ENCODE measurements at regions not wholly inside any gene's neighbourhood (a gene's known extent, or its start where the extent isn't known, plus 50 kb on each side); places are given as distances from the start of the nearest gene placed in this dataset.
A peak's percentile ranks its signal among the peaks of the same experiment; 100 is the strongest.

DNA sequence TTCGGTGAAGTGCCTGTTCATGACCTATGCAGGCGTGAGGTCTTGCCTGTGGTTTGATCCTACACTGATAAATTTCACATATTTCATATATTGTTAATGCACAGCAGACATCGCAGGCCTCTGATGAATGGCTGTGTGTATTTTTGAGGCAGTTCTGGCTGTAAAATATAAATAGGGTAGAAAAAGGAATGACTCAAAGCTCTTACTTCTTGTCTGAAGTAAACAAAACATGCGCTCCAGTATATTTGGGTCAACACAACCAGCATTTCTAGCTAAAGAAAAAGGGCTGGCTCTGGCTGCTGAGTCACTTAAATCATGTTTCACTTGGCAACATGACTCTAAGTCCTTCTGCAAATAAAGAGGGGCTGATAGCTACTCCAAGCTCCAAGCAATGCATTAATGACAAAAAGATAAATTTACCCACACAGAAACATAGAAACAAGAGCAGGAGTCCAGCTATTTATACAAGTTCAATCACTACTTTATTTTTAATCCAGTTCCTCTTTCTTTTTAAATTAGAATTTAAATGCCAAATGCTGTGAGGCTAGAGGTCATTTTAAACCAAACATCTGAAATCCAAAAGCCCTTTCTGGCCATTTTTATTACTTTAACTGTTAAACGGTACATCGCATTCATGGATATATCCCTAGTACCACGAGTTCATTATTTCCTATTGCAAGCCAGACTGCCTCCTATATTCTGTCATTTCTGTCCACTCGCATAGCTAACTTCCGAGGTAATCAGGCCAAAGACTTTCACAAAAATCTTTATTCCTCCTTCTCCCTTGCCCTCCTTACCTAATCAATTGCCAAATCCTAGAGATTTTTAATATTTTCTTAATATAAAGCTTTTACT lies 54.3 kb upstream of the TMCC3 start:
- peak; percentile 91 for DNase-seq (ENCODE audit: low read depth)
- TF ChIP-seq, protein P1, sequence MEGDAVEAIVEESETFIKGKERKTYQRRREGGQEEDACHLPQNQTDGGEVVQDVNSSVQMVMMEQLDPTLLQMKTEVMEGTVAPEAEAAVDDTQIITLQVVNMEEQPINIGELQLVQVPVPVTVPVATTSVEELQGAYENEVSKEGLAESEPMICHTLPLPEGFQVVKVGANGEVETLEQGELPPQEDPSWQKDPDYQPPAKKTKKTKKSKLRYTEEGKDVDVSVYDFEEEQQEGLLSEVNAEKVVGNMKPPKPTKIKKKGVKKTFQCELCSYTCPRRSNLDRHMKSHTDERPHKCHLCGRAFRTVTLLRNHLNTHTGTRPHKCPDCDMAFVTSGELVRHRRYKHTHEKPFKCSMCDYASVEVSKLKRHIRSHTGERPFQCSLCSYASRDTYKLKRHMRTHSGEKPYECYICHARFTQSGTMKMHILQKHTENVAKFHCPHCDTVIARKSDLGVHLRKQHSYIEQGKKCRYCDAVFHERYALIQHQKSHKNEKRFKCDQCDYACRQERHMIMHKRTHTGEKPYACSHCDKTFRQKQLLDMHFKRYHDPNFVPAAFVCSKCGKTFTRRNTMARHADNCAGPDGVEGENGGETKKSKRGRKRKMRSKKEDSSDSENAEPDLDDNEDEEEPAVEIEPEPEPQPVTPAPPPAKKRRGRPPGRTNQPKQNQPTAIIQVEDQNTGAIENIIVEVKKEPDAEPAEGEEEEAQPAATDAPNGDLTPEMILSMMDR (IDR thresholded peaks at IDR 0.05; ENCODE audit: insufficient read depth, low read depth, low read length, missing control alignments), result no peak
- H3K4me3 ChIP-seq (ENCODE audit: low read length), result no peak overlapping the region

DNA sequence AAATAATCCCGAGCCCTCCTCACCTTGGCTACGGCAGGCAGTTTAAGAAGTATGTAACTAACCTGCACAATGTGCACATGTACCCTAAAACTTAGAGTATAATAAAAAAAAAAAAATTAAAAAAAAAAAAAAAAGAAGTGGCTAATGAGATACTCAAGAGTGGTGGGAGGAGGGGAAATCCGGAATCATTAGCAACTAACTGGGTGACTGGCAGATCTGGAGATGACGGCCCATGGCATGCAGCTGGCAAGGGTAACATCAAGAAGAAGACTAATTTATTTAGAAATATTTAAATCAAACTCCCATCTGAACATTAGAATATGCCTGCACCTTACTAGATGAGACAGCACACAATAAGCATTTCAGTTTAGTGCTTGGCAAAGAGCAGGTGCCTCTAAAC lies 52.3 kb upstream of the TMCC3 start:
- H3K4me3 ChIP-seq (ENCODE audit: low read length), result no peak overlapping the region
- DNase-seq (ENCODE audit: low read depth), result no peak
- TF ChIP-seq, protein P1 (IDR thresholded peaks at IDR 0.05; ENCODE audit: insufficient read depth, low read depth, low read length, missing control alignments), result no peak

DNA sequence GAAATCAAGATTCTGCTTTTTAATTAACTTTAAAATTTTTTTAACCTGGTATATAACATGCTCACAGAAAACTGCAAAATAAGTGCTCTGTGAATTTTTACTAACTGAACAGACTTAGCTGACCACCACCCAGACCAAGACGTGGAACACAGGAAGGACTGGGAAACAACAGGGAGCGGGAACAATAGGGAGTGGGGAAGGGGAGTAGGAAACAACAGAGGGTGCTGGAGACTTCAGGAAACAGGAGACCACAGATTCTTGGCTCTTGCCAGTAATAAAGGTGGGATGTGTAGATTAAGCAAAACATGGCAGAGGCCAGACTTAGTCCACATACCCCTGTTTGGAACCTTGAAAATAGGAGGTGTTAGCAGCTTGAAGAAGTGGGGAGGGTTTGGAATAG lies 51.4 kb upstream of the TMCC3 start:
- TF ChIP-seq, protein P1 (IDR thresholded peaks at IDR 0.05; ENCODE audit: insufficient read depth, low read depth, low read length, missing control alignments), result no peak
- H3K4me3 ChIP-seq (ENCODE audit: low read length), result no peak overlapping the region
- DNase-seq (ENCODE audit: low read depth), result no peak

DNA sequence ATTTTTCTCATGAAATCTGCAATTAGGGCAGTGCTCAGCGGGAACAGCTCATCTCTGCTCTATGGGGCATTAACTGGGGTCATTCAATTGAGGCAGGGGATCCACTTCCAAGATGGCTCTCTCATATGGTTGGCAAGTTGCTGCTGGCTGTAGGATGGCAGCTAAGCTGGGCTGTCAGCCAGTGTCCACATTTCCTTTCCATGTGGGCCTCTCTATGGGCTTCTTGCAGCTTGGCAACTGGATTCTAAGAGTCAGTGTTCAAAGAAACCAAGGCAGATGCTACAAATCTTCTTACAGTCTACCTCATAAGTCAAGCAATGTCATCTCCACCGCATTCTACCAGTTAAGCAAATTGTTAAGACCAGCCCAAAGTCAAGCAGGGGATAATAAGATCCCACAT lies 50.3 kb upstream of the TMCC3 start:
- H3K4me3 ChIP-seq (ENCODE audit: low read length), result no peak overlapping the region
- TF ChIP-seq, protein P1 (IDR thresholded peaks at IDR 0.05; ENCODE audit: insufficient read depth, low read depth, low read length, missing control alignments), result no peak
- no peak for DNase-seq (ENCODE audit: low read depth)
